GM23248 (cell line): ENCODE measurements at regions not wholly inside any gene's neighbourhood (a gene's known extent, or its start where the extent isn't known, plus 50 kb on each side); places are given as distances from the start of the nearest gene placed in this dataset.
"Not testable (repeated sequence)": the region's sequence is repeated elsewhere in the genome, so short reads cannot be mapped to it uniquely, and the experiment has no call there.

Experiments
- DNase-seq: peaks from one replicate; pipeline ENCODE4 v3.0.0-alpha.2; 2015
- H2AFZ ChIP-seq: fragments of 200-600 bp; sonication (generic); 2 replicates; pipeline ENCODE4 v1.6.1; 2016; ENCODE audit warnings: antibody characterized with exemption
- H3F3A ChIP-seq: fragments of 200-600 bp; sonication (generic); 2 replicates; pipeline ENCODE4 v1.6.1; 2016; ENCODE audit warnings: mild to moderate bottlenecking, antibody characterized with exemption, mixed run types; ENCODE audit not compliant: insufficient read depth
- H3K27ac ChIP-seq: fragments of 200-600 bp; sonication (generic); 2 replicates; pipeline ENCODE4 v1.5.1; 2016; ENCODE audit warnings: mild to moderate bottlenecking
- H3K27me3 ChIP-seq: fragments of 200-600 bp; sonication (generic); replicated peaks from 2 replicates; pipeline ENCODE4 v1.6.1; 2016; ENCODE audit warnings: mild to moderate bottlenecking; ENCODE audit not compliant: insufficient read depth
- H3K36me3 ChIP-seq: fragments of 200-600 bp; sonication (generic); 2 replicates; pipeline ENCODE4 v1.6.1; 2016; ENCODE audit warnings: low read depth, mild to moderate bottlenecking
- H3K4me1 ChIP-seq: fragments of 200-600 bp; sonication (generic); 2 replicates; pipeline ENCODE4 v1.6.1; 2016; ENCODE audit warnings: mild to moderate bottlenecking; ENCODE audit not compliant: insufficient read depth
- H3K4me2 ChIP-seq: fragments of 200-600 bp; sonication (generic); one replicate; pipeline ENCODE4 v1.6.1; 2016; ENCODE audit warnings: mild to moderate bottlenecking; ENCODE audit not compliant: unreplicated experiment
- H3K4me3 ChIP-seq: fragments of 200-600 bp; sonication (generic); 2 replicates; pipeline ENCODE4 v1.5.1; 2016; ENCODE audit warnings: mild to moderate bottlenecking
- H3K79me2 ChIP-seq: fragments of 200-600 bp; sonication (generic); 2 replicates; pipeline ENCODE4 v1.6.1; 2016; ENCODE audit warnings: mild to moderate bottlenecking; ENCODE audit not compliant: insufficient read depth
- H3K9ac ChIP-seq: fragments of 200-600 bp; sonication (generic); 2 replicates; pipeline ENCODE4 v1.6.1; 2016; ENCODE audit warnings: mild to moderate bottlenecking
- H3K9me2 ChIP-seq: fragments of 200-600 bp; sonication (generic); 2 replicates; pipeline ENCODE4 v1.6.1; 2016; ENCODE audit warnings: mixed run types, mild to moderate bottlenecking, moderate library complexity; ENCODE audit not compliant: insufficient read depth
- H3K9me3 ChIP-seq: fragments of 200-600 bp; sonication (generic); one replicate; pipeline ENCODE4 v1.6.1; 2017; ENCODE audit warnings: low read depth
- H4K20me1 ChIP-seq: fragments of 200-600 bp; sonication (generic); 2 replicates; pipeline ENCODE4 v1.6.0; 2016; ENCODE audit not compliant: insufficient read depth
- EZH2 ChIP-seq: fragments of 200-600 bp; sonication (generic); IDR thresholded peaks from 2 replicates; pipeline ENCODE4 v1.6.1; 2018; ENCODE audit warnings: antibody characterized with exemption, mild to moderate bottlenecking; ENCODE audit not compliant: insufficient read depth, poor library complexity, severe bottlenecking
- EZH2phosphoT487 ChIP-seq: fragments of 200-600 bp; sonication (generic); IDR thresholded peaks from 2 replicates; pipeline ENCODE4 v1.6.1; 2018; ENCODE audit warnings: antibody characterized with exemption, moderate library complexity, mild to moderate bottlenecking, low read depth; ENCODE audit not compliant: insufficient read depth
- WGBS, 2 experiments: methylation state at CpG; one replicate each; pipeline ENCODE4 v1.1.6; 2015 to 2017; ENCODE audit warnings: low lambda C conversion rate in 2 of 2, low coverage in 1 of 2; ENCODE audit errors: missing lambda C conversion rate in 2 of 2; 5-methylcytosine and 5-hydroxymethylcytosine counted together
- in situ Hi-C: fragments of 300-500 bp; cut with MboI; formaldehyde crosslinking; loops from 2 replicates; pipeline ENCODE4 v1.15.0; 2020

- DNase-seq = no peak
- Histone ChIP-seq H3F3A (no peaks in the 10 kb centered on the region), H3K9me2 (no peaks in the 10 kb centered on the region), H2AFZ (no peak overlapping the region), H3K4me1 (no peaks in the 10 kb centered on the region), H3K4me2 (no peak overlapping the region), H3K9ac (no peak overlapping the region), H3K36me3 (no peaks in the 10 kb centered on the region), H3K27me3 (no peaks in the 10 kb centered on the region), H3K27ac (no peak overlapping the region), H3K79me2 (no peaks in the 10 kb centered on the region), H3K4me3 (no peak overlapping the region), H3K9me3 (no peaks in the 10 kb centered on the region), H4K20me1 (no peaks in the 10 kb centered on the region)
- WGBS, 2 experiments = 47 to 50% methylated on average over 1 of the region's 1 CpG
- no peak for TF ChIP-seq EZH2
- no peak for TF ChIP-seq EZH2phosphoT487
- in situ Hi-C loops = no loop called here
These were observed 173.1 kb upstream of the MALRD1 start for GRCh38 chr10:18875477-18875876.

DNA sequence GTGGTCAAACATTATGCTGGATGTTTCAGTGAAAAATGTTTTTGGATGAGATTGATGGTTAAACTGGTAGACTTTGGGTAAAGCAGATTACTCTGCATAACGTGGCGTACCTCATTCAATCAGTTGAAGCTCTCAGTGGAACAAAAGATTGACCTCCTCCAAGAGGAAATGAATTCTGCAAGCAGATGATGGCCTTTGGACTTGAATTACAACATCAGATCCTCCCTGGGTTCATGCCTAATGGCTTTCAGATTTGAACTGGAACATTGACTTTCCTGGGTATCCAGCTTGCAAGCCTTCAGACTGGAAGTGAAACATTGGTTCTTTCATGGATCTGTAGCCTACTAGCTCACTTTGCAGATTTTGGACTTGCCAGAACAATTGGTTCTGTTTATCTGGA lies 169.3 kb upstream of the MALRD1 start:
- no peak for TF ChIP-seq EZH2
- no peak for TF ChIP-seq EZH2phosphoT487
- Histone ChIP-seq H3K27me3 (no peaks in the 10 kb centered on the region), H3K4me1 (no peaks in the 10 kb centered on the region), H3K27ac (no peak overlapping the region), H3F3A (no peaks in the 10 kb centered on the region), H3K36me3 (no peaks in the 10 kb centered on the region), H3K4me2 (no peak overlapping the region), H3K4me3 (no peak overlapping the region), H3K9me3 (no peaks in the 10 kb centered on the region), H3K79me2 (no peaks in the 10 kb centered on the region), H3K9ac (no peak overlapping the region), H3K9me2 (no peaks in the 10 kb centered on the region), H4K20me1 (no peaks in the 10 kb centered on the region), H2AFZ (no peak overlapping the region)
- WGBS, 2 experiments = 23 to 30% methylated on average over 2 of the region's 2 CpGs
- DNase-seq = no peak
- in situ Hi-C loops = no loop called here

DNA sequence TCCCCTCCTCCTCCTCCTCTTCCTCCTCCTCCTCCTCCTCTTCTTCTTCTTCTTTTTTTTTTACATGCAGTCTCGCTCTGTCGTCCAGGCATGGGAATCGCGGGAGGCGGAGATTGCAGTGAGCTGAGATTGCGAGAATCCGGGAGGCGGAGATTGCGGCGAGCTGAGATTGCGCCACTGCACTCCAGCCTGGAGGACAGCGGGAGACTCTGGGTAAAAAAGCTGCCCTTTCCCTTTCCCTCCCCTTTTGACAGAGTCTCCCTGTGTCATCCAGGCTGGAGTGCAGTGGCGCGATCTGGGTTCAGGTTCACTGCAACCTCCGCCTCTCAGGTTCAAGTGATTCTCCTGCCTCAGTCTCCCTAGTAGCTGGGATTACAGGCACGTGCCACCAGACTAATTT lies 168.1 kb upstream of the MALRD1 start:
- Histone ChIP-seq H3K27me3 (no peaks in the 10 kb centered on the region), H4K20me1 (no peaks in the 10 kb centered on the region), H3K36me3 (no peaks in the 10 kb centered on the region), H3K4me3 (no peak overlapping the region), H3F3A (no peaks in the 10 kb centered on the region), H3K9ac (no peak overlapping the region), H3K9me3 (peaks cover 3% of the 10 kb centered on the region), H3K79me2 (no peaks in the 10 kb centered on the region), H3K27ac (no peak overlapping the region), H3K4me1 (no peaks in the 10 kb centered on the region), H3K4me2 (no peak overlapping the region), H2AFZ (no peak overlapping the region), H3K9me2 (no peaks in the 10 kb centered on the region)
- in situ Hi-C loops = no loop called here
- WGBS, 2 experiments = 62 to 70% methylated on average over 8 to 14 of the region's 16 CpGs
- DNase-seq = no peak
- no peak for TF ChIP-seq EZH2
- no peak for TF ChIP-seq EZH2phosphoT487

GRCh38 chr10:18886102-18886501 lies 162.5 kb upstream of the MALRD1 start:
- Histone ChIP-seq H3K9ac (no peak overlapping the region), H3K27me3 (no peaks in the 10 kb centered on the region), H3K79me2 (no peaks in the 10 kb centered on the region), H3K36me3 (no peaks in the 10 kb centered on the region), H2AFZ (no peak overlapping the region), H3K4me1 (no peaks in the 10 kb centered on the region), H4K20me1 (no peaks in the 10 kb centered on the region), H3K4me2 (no peak overlapping the region), H3K9me3 (peaks cover 3% of the 10 kb centered on the region), H3K4me3 (no peak overlapping the region), H3F3A (no peaks in the 10 kb centered on the region), H3K27ac (no peak overlapping the region), H3K9me2 (no peaks in the 10 kb centered on the region)
- no peak for DNase-seq
- TF ChIP-seq EZH2 = no peak
- no peak for TF ChIP-seq EZH2phosphoT487
- WGBS, 2 experiments = 49 to 55% methylated on average over 7 of the region's 7 CpGs
- in situ Hi-C loops = no loop called here

GRCh38 chr10:18906636-18907035 lies 142.0 kb upstream of the MALRD1 start:
- in situ Hi-C loops = no loop called here
- no peak for DNase-seq
- H3K9me2 ChIP-seq = no peaks in the 10 kb centered on the region

GRCh38 chr10:18917431-18917830 lies 131.2 kb upstream of the MALRD1 start:
- 67 to 84% methylated on average over 6 to 9 of the region's 9 CpGs for WGBS, 2 experiments
- H3K4me3 ChIP-seq, H3K79me2 ChIP-seq, in situ Hi-C loops, H3K4me2 ChIP-seq, H3K27ac ChIP-seq, H4K20me1 ChIP-seq, H3K36me3 ChIP-seq, H3F3A ChIP-seq, H3K9me3 ChIP-seq, H3K9me2 ChIP-seq, H3K27me3 ChIP-seq, DNase-seq, H2AFZ ChIP-seq, H3K4me1 ChIP-seq, H3K9ac ChIP-seq: not testable (repeated sequence)

More at GRCh38 chr10:18906636-18907035, 142.0 kb upstream of the MALRD1 start:
- no peak for TF ChIP-seq EZH2
- TF ChIP-seq EZH2phosphoT487 = no peak
- Histone ChIP-seq H3K36me3 (no peaks in the 10 kb centered on the region), H3K4me2 (no peak overlapping the region), H3K27ac (no peak overlapping the region), H3K27me3 (no peaks in the 10 kb centered on the region), H3K4me1 (no peaks in the 10 kb centered on the region), H3K79me2 (no peaks in the 10 kb centered on the region), H3K9me3 (no peaks in the 10 kb centered on the region), H4K20me1 (no peaks in the 10 kb centered on the region), H3F3A (no peaks in the 10 kb centered on the region), H3K4me3 (no peak overlapping the region), H3K9ac (no peak overlapping the region), H2AFZ (no peak overlapping the region)
